GM21526 (cell line): ENCODE measurements at regions not wholly inside any gene's neighbourhood (a gene's known extent, or its start where the extent isn't known, plus 50 kb on each side); places are given as distances from the start of the nearest gene placed in this dataset.
A peak's percentile ranks its signal among the peaks of the same experiment; 100 is the strongest.

Experiments
- ATAC-seq: cut with Tn5 transposase; IDR thresholded peaks from one replicate; pipeline ENCODE4 v1.9.1; 2021; ENCODE audit warnings: moderate library complexity; ENCODE audit not compliant: unreplicated experiment, low FRiP score

- peak; percentile 45 for ATAC-seq
Observed at GRCh38 chr13:24104723-24105122, 55.8 kb upstream of the SPATA13 start.

- no peak for ATAC-seq
Observed at GRCh38 chr13:24106429-24106828, 54.1 kb upstream of the SPATA13 start.

GRCh38 chr13:24107955-24108614 is 52.4 kb upstream of the SPATA13 start:
- no peak for ATAC-seq

- no peak for ATAC-seq
Observed at GRCh38 chr13:24108615-24108965, 51.9 kb upstream of the SPATA13 start.

GRCh38 chr13:24110011-24110410 is 50.5 kb upstream of the SPATA13 start:
- ATAC-seq: no peak
